BLaER1 (cell line): ENCODE measurements at regions not wholly inside any gene's neighbourhood (a gene's known extent, or its start where the extent isn't known, plus 50 kb on each side); places are given as distances from the start of the nearest gene placed in this dataset.
"Not testable (repeated sequence)": the region's sequence is repeated elsewhere in the genome, so short reads cannot be mapped to it uniquely, and the experiment has no call there.

Source experiments
- H3K27ac ChIP-seq: shearing (Covaris generic); formaldehyde crosslinking; 2 replicates; pipeline ENCODE4 v1.8.1; 2022
- H3K27me3 ChIP-seq: shearing (Covaris generic); formaldehyde crosslinking; 2 replicates; pipeline ENCODE4 v1.8.1; 2022
- H3K36me3 ChIP-seq: shearing (Covaris generic); formaldehyde crosslinking; 2 replicates; pipeline ENCODE4 v1.8.1; 2022
- H3K4me1 ChIP-seq: shearing (Covaris generic); formaldehyde crosslinking; 2 replicates; pipeline ENCODE4 v1.8.1; 2022
- H3K4me2 ChIP-seq: shearing (Covaris generic); formaldehyde crosslinking; 2 replicates; pipeline ENCODE4 v1.8.1; 2022
- H3K4me3 ChIP-seq: shearing (Covaris generic); formaldehyde crosslinking; 2 replicates; pipeline ENCODE4 v1.8.1; 2022
- H3K9ac ChIP-seq: shearing (Covaris generic); formaldehyde crosslinking; 2 replicates; pipeline ENCODE4 v1.8.1; 2022
- H3K9me3 ChIP-seq: shearing (Covaris generic); formaldehyde crosslinking; 2 replicates; pipeline ENCODE4 v1.8.1; 2022
- H4K20me1 ChIP-seq: shearing (Covaris generic); formaldehyde crosslinking; 2 replicates; pipeline ENCODE4 v1.8.1; 2022
- Cebpa-rat ChIP-seq: shearing (Covaris generic); IDR thresholded peaks from 2 replicates; pipeline ENCODE4 v1.8.1; 2022

DNA sequence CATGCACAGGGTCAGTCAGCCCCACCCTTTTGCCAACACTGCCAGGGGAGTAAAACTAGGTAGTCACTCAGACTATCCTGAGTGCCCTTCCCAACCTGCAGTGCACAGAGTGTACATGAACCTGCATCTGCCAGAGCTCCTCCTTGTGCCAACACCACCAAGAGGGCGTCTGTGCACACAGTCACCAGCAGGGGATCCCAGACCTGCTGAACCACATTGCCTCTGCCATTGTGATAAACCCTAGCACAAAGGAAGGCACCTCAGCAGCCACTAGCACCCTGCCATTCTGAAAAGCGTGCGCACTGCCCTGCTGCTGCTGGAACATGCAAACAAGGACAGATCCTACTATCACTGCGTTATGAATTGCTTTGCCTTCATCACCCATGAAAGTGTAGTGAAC lies 247.8 kb upstream of the POU3F4 start:
- Histone ChIP-seq H4K20me1 (no peaks in the 10 kb centered on the region), H3K4me1 (no peaks in the 10 kb centered on the region), H3K27ac (no peak overlapping the region), H3K9me3 (peaks cover 5% of the 10 kb centered on the region; the same call in 1 of the 2 replicates), H3K4me2 (no peak overlapping the region), H3K9ac (no peak overlapping the region), H3K36me3 (no peaks in the 10 kb centered on the region), H3K4me3 (no peak overlapping the region), H3K27me3 (peaks cover 54% of the 10 kb centered on the region)
- TF ChIP-seq Cebpa-rat = no peak

DNA sequence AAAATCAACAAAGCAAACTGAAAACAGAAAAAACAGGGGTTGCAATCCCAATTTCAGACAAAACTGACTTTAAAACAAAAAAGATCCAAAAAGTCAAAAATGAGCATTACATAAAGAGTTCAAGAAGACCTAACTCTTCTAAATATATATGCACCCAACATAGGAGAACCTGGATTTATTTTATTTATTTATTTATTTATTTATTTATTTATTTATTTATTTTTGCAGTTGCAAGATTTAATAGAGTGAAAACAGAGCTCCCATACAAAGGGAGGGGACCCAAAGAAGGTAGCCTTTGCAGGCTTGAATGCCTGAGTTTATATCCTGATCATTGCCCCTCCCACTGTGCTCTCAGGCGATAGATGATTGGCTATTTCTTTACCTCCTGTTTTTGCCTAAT lies 245.9 kb upstream of the POU3F4 start:
- H3K4me1 ChIP-seq, H4K20me1 ChIP-seq, H3K9me3 ChIP-seq, H3K36me3 ChIP-seq, H3K4me2 ChIP-seq, H3K4me3 ChIP-seq, H3K9ac ChIP-seq, H3K27ac ChIP-seq: not testable (repeated sequence)
- H3K27me3 ChIP-seq = peaks cover 49% of the 10 kb centered on the region

DNA sequence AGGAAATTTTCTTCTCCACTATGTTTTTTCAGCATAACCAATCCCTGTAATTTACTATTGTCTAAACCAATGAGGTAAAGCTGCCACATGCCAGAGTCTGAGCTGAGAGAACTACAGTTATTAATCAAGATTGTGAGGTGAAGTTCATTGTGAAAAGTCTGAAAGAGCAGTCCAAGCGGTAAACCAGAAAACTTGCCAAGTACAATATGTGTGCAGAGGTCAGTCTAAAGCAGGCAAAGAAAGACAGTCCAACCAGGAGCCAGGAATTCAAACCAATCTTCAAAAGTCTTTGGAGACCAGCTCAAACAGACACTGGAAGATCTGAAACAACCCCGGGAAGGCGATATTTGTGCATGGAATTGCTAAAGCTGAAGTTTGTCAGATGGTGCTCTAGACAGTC lies 229.1 kb upstream of the POU3F4 start:
- Histone ChIP-seq H3K4me2 (no peak overlapping the region), H3K4me3 (no peak overlapping the region), H4K20me1 (no peaks in the 10 kb centered on the region), H3K27ac (no peak overlapping the region), H3K9ac (no peak overlapping the region), H3K9me3 (no peaks in the 10 kb centered on the region), H3K4me1 (no peaks in the 10 kb centered on the region), H3K36me3 (no peaks in the 10 kb centered on the region), H3K27me3 (peaks cover 32% of the 10 kb centered on the region)
- TF ChIP-seq Cebpa-rat = no peak

DNA sequence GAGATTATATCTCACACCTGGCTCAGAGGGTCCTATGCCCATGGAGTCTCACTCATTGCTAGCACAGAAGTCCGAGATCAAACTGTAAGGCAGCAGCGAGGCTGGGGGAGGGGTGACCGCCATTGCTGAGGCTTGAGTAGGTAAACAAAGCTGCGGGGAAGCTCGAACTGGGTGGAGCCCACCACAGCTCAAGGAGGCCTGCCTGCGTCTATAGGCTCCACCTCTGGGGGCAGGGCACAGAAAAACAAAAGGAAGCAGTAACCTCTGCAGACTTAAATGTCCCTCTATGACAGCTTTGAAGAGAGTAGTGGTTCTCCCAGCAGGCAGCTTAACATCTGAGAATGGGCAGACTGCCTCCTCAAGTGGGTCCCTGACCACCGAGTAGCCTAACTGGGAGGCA lies 221.5 kb upstream of the POU3F4 start:
- H3K9ac ChIP-seq, H3K4me2 ChIP-seq, H3K36me3 ChIP-seq, H3K4me3 ChIP-seq, H4K20me1 ChIP-seq, H3K27ac ChIP-seq, H3K4me1 ChIP-seq: not testable (repeated sequence)
- H3K9me3 ChIP-seq = peaks cover 29% of the 10 kb centered on the region
- H3K27me3 ChIP-seq = peaks cover 17% of the 10 kb centered on the region; the same call in 1 of the 2 replicates

DNA sequence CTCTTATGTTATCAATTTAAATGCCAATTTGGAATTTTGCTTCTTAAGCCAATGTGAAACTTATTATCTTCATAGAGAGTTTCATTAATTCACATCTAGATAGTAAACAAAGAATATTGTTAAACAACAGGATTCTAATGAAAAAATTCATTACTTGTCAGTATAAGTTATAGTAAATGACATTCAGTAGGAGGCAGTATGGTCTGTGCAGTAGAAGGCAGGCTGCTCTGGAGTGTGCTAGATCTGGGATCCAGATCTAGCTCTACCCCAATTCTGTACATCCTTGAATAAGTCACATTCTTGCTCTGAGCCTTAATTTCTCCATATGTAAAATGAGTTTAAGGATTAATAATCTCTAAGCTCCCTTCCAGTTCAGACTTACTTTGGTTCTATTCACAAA lies 202.7 kb upstream of the POU3F4 start:
- peaks cover 47% of the 10 kb centered on the region for H3K27me3 ChIP-seq
- no peak overlapping the region for H3K4me2 ChIP-seq
- no peaks in the 10 kb centered on the region for H3K36me3 ChIP-seq
- H3K4me1 ChIP-seq = no peaks in the 10 kb centered on the region
- H3K27ac ChIP-seq = no peak overlapping the region
- 0 out of 2 replicates have a peak, but pooled peaks cover 4% of the 10 kb centered on the region for H3K9me3 ChIP-seq
- no peaks in the 10 kb centered on the region for H4K20me1 ChIP-seq
- no peak overlapping the region for H3K4me3 ChIP-seq
- no peak for TF ChIP-seq Cebpa-rat
- H3K9ac ChIP-seq = no peak overlapping the region

DNA sequence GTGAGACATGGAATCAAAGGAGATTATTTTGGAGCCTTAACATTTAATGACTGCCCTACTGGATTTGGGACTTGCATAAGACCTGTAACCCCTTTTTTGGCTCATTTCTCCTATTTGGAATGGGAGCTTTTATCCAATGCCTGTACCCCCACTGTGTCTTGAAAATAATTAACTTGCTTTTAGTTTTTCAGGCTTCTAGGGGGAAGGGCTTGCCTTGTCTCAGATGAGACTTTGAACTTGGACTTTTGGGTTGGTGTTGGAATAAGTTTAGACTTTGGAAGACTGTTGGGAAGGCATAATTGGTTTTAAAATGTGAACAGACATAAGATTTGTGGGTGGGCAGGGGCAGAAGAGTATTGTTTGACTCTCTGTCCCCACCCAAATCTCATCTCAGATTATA lies 189.1 kb upstream of the POU3F4 start:
- no peaks in the 10 kb centered on the region for H3K4me1 ChIP-seq
- H3K36me3 ChIP-seq = no peaks in the 10 kb centered on the region
- H3K27me3 ChIP-seq = peaks cover 50% of the 10 kb centered on the region
- H4K20me1 ChIP-seq = no peaks in the 10 kb centered on the region
- no peak overlapping the region for H3K9ac ChIP-seq
- H3K27ac ChIP-seq = no peak overlapping the region
- no peak overlapping the region for H3K4me3 ChIP-seq
- H3K4me2 ChIP-seq = no peak overlapping the region
- no peaks in the 10 kb centered on the region for H3K9me3 ChIP-seq
- no peak for TF ChIP-seq Cebpa-rat

DNA sequence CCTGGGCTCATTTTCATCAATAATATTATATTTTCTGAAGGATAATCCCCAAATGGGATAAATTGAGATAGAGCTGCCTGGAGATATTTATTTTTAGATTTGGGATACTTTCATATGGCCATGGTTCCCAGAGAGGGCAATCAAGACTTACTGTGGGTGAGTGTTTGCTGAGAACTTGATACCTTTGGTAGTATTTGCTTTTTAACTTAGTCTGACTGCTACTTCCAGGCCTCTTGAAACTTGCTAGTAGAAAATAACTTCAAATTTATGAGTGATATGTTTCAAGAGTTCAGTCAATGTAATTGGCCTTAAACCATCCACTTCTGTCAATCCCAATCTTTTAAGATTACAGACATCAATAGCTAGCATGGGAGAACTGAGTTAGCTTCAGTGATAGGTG lies 181.6 kb upstream of the POU3F4 start:
- Histone ChIP-seq H3K9me3 (no peaks in the 10 kb centered on the region), H3K36me3 (no peaks in the 10 kb centered on the region), H3K27ac (no peak overlapping the region), H3K27me3 (peaks cover 56% of the 10 kb centered on the region), H3K4me2 (no peak overlapping the region), H4K20me1 (no peaks in the 10 kb centered on the region), H3K9ac (no peak overlapping the region), H3K4me1 (no peaks in the 10 kb centered on the region), H3K4me3 (no peak overlapping the region)
- no peak for TF ChIP-seq Cebpa-rat

DNA sequence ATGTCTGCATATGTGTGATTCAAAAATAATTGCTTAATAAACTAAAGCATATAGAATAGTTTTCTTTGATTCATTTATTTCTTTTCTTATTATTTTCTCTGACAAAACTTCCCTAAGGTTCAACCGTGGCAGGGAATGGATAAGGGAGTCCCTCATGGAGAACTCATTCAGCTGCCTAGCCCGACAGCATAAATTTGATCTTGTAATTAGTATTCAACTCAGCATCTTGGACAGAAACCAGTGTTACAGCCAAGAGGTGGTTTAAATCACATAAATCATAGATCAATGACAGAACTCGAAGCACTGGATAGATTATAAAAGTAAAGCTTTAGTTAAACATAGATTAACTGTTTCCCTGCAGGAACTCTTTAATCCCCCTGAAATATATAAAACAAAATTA lies 174.3 kb upstream of the POU3F4 start:
- Histone ChIP-seq H4K20me1 (no peaks in the 10 kb centered on the region), H3K4me1 (no peaks in the 10 kb centered on the region), H3K4me3 (no peak overlapping the region), H3K27me3 (peaks cover 50% of the 10 kb centered on the region), H3K9ac (no peak overlapping the region), H3K4me2 (no peak overlapping the region), H3K36me3 (no peaks in the 10 kb centered on the region), H3K27ac (no peak overlapping the region), H3K9me3 (no peaks in the 10 kb centered on the region)
- no peak for TF ChIP-seq Cebpa-rat

DNA sequence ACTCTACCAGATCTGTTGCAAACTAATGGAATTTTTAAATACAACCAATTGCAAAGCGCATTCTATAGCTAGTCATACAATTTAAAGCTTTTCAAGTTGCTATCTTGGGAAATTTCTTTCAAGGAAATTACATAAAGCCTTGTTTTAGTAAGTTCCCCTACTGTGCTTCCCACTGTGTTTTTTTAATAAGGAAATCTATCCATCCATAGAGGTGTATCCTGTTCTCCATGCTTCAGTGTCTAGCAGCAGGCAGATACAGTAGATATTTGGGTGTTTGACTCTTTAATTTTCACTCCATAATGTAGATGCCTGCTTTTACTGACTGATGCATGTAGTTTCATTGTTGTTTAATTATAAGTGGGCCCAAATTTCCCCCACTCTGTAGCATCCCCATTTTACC lies 171.6 kb upstream of the POU3F4 start:
- Histone ChIP-seq H3K4me2 (no peak overlapping the region), H4K20me1 (no peaks in the 10 kb centered on the region), H3K9me3 (no peaks in the 10 kb centered on the region), H3K27ac (no peak overlapping the region), H3K4me1 (no peaks in the 10 kb centered on the region), H3K27me3 (peaks cover 51% of the 10 kb centered on the region), H3K36me3 (no peaks in the 10 kb centered on the region), H3K9ac (no peak overlapping the region), H3K4me3 (no peak overlapping the region)
- no peak for TF ChIP-seq Cebpa-rat

DNA sequence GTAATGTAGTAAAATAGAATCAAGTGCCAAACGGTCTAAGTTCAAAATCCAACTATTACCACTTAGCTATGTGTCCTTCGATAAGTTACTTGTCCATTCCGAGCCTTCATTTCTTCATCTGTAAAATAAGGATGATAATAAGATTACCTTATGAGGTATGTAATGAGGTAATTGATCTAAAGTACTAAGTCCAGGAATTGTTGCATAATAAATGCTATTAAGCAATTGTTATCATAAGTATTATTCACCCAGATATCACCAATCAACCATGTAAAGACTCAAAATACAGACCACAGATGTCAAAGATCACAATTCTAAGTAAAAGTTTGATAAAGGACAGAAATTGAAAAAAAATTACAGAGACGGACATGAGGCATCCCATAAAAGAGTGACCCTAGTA lies 168.4 kb upstream of the POU3F4 start:
- Histone ChIP-seq H3K4me2 (no peak overlapping the region), H3K36me3 (no peaks in the 10 kb centered on the region), H3K9ac (no peak overlapping the region), H4K20me1 (no peaks in the 10 kb centered on the region; the same call in 1 of the 2 replicates), H3K4me1 (no peaks in the 10 kb centered on the region), H3K9me3 (no peaks in the 10 kb centered on the region), H3K27ac (no peak overlapping the region), H3K27me3 (peaks cover 45% of the 10 kb centered on the region), H3K4me3 (no peak overlapping the region)
- no peak for TF ChIP-seq Cebpa-rat

DNA sequence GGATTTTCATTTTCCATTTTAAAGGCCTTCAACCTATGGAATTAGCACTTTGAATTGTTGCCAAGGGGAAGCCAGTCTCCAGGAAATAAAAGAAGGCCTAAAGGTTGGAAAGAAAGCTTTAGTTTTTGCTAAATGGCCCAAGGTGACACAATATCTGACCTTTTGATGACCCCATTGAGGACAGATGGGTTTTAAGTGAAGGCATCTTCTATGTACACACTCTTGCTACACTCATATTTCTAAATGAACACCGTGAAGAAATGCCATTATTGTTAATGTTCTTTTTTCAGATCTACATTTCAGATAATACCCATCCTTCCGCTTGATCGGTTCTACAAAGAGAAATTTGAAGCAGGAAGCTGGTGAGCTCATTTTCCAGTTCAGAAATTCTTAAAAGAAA lies 162.8 kb upstream of the POU3F4 start:
- no peak for TF ChIP-seq Cebpa-rat
- H3K4me2 ChIP-seq = no peak overlapping the region
- no peak overlapping the region for H3K9ac ChIP-seq
- H3K27me3 ChIP-seq = peaks cover 68% of the 10 kb centered on the region
- no peaks in the 10 kb centered on the region for H3K36me3 ChIP-seq
- H3K27ac ChIP-seq = no peak overlapping the region
- H3K9me3 ChIP-seq = no peaks in the 10 kb centered on the region
- H3K4me1 ChIP-seq = no peaks in the 10 kb centered on the region
- no peak overlapping the region for H3K4me3 ChIP-seq
- no peaks in the 10 kb centered on the region; the same call in 1 of the 2 replicates for H4K20me1 ChIP-seq
